SK-N-SH (cell line): ENCODE measurements at regions not wholly inside any gene's neighbourhood (a gene's known extent, or its start where the extent isn't known, plus 50 kb on each side); places are given as distances from the start of the nearest gene placed in this dataset.

Experiments used
- CHD2 ChIP-seq: fragments of 150-350 bp; IDR thresholded peaks from 2 replicates; pipeline ENCODE4 v1.6.1; 2018; ENCODE audit warnings: low read length; ENCODE audit not compliant: partially characterized antibody
- EZH2phosphoT487 ChIP-seq: fragments of 200-600 bp; sonication (generic); IDR thresholded peaks from 2 replicates; pipeline ENCODE4 v1.6.1; 2017; ENCODE audit warnings: low read depth, mixed run types, mild to moderate bottlenecking, antibody characterized with exemption, moderate library complexity, borderline replicate concordance
- FOXJ3 ChIP-seq: sonication (generic); formaldehyde crosslinking; IDR thresholded peaks from 2 replicates; pipeline ENCODE4 v1.5.1; 2020; ENCODE audit warnings: mild to moderate bottlenecking, missing genetic modification reagents
- FOXM1 ChIP-seq: IDR thresholded peaks from 2 replicates; pipeline ENCODE4 v1.4.0; 2012; ENCODE audit warnings: low read depth, mild to moderate bottlenecking
- GABPA ChIP-seq: IDR thresholded peaks from 2 replicates; pipeline ENCODE4 v1.4.0; 2012; ENCODE audit warnings: low read depth, mild to moderate bottlenecking
- IRF3 ChIP-seq: fragments of 150-350 bp; IDR thresholded peaks from 2 replicates; pipeline ENCODE4 v1.6.1; 2016; ENCODE audit warnings: mild to moderate bottlenecking, low read depth, low read length
- NRF1 ChIP-seq: IDR thresholded peaks from 2 replicates; pipeline ENCODE4 v1.6.1; 2012; ENCODE audit warnings: low read depth, mild to moderate bottlenecking, low read length
- TF ChIP-seq, protein P1 (sequence below): fragments of 200-600 bp; sonication (generic); IDR thresholded peaks from 2 replicates; pipeline ENCODE4 v1.6.1; 2017; ENCODE audit warnings: antibody characterized with exemption, mild to moderate bottlenecking, moderate library complexity
- TF ChIP-seq, protein P2 (sequence below): IDR thresholded peaks from 2 replicates; pipeline ENCODE4 v1.6.1; 2012; ENCODE audit warnings: mild to moderate bottlenecking, low read depth, low read length, moderate library complexity

GRCh38 chr5:159750226-159750625 is 166.1 kb upstream of the ADRA1B start:
- TF ChIP-seq EZH2phosphoT487 = no peak
- no peak for TF ChIP-seq FOXJ3 (CRISPR knock-in tag)
- TF ChIP-seq, protein P1, sequence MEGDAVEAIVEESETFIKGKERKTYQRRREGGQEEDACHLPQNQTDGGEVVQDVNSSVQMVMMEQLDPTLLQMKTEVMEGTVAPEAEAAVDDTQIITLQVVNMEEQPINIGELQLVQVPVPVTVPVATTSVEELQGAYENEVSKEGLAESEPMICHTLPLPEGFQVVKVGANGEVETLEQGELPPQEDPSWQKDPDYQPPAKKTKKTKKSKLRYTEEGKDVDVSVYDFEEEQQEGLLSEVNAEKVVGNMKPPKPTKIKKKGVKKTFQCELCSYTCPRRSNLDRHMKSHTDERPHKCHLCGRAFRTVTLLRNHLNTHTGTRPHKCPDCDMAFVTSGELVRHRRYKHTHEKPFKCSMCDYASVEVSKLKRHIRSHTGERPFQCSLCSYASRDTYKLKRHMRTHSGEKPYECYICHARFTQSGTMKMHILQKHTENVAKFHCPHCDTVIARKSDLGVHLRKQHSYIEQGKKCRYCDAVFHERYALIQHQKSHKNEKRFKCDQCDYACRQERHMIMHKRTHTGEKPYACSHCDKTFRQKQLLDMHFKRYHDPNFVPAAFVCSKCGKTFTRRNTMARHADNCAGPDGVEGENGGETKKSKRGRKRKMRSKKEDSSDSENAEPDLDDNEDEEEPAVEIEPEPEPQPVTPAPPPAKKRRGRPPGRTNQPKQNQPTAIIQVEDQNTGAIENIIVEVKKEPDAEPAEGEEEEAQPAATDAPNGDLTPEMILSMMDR = no peak
- TF ChIP-seq, protein P2, sequence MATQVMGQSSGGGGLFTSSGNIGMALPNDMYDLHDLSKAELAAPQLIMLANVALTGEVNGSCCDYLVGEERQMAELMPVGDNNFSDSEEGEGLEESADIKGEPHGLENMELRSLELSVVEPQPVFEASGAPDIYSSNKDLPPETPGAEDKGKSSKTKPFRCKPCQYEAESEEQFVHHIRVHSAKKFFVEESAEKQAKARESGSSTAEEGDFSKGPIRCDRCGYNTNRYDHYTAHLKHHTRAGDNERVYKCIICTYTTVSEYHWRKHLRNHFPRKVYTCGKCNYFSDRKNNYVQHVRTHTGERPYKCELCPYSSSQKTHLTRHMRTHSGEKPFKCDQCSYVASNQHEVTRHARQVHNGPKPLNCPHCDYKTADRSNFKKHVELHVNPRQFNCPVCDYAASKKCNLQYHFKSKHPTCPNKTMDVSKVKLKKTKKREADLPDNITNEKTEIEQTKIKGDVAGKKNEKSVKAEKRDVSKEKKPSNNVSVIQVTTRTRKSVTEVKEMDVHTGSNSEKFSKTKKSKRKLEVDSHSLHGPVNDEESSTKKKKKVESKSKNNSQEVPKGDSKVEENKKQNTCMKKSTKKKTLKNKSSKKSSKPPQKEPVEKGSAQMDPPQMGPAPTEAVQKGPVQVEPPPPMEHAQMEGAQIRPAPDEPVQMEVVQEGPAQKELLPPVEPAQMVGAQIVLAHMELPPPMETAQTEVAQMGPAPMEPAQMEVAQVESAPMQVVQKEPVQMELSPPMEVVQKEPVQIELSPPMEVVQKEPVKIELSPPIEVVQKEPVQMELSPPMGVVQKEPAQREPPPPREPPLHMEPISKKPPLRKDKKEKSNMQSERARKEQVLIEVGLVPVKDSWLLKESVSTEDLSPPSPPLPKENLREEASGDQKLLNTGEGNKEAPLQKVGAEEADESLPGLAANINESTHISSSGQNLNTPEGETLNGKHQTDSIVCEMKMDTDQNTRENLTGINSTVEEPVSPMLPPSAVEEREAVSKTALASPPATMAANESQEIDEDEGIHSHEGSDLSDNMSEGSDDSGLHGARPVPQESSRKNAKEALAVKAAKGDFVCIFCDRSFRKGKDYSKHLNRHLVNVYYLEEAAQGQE = no peak
- no peak for TF ChIP-seq IRF3
- TF ChIP-seq FOXM1 = no peak
- TF ChIP-seq GABPA = no peak
- TF ChIP-seq CHD2 = no peak
- TF ChIP-seq NRF1 = no peak
